GM18526 (cell line): ENCODE measurements at regions not wholly inside any gene's neighbourhood (a gene's known extent, or its start where the extent isn't known, plus 50 kb on each side); places are given as distances from the start of the nearest gene placed in this dataset.

Source experiments
- POLR2A ChIP-seq: IDR thresholded peaks from 3 replicates; pipeline ENCODE4 v1.6.1; 2011; ENCODE audit not compliant: insufficient read length; ENCODE audit errors: extremely low read depth

DNA sequence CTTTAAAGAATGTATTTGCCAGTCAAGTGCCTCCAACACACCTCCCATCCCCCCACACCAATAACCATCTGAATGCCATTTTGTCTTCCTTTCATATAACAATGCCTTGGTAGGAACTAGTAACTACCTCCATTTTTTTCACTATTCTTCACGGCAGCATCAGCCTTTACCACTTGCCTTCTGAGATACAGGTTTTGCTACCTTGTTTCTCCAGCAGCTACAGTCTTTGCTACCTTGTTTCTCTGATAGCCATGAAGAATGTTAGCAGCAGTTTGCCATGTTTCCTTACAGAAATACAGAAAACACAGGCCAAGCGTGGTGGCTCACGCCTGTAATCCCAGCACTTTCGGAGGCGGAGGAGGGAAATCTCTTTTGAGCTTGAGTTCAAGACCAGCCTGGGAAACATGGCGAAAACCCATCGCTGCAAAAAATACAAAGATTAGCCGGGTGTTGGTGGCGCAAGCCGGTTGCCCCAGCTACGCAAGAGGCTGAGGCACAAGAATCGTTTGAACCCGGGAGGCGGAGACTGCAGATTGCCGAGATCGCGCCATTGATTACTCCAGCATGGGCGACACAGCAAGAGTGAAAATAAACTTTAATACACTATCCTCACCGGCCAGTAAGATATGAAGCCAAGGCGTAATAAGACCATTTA lies 100.9 kb downstream of the HFE start:
- TF ChIP-seq POLR2A: no peak

DNA sequence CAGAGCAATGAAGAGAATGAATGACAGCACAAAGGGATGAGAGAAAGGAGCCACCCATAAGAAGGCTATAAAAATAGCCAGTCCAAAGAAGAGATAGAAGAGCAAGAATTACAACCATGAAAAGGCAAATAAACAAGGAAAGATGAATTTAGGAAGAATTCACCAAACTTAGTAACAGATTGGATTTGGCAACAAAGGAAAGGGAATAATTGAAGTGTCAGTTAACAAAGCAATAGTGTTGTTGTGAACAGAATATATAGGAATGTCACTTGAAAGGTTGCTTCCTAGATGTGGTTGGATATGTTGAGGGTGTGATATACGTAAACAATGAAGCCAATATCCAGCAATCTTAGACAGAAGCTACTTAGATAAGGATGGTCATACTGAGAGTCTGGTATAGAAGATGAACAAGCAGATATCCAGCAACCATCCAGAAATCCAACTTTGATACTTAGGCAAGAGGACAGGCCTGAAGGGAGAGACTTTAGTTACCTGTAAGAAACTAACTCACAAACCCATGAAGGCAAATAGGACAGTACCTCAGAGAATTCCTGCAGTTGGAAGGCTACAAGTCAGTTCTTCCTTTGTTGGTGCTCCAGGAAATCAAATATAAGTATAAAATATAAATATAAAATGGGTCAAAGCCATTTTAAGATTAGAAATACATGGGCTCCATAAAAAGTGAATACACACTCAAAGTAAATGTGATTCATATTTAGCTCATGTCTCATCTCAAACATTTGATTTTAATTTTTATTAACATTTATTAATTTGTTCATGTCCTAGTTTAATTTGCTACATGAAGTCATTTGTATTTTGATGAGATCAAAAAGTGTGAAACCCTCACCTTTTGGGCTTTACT lies 106.5 kb downstream of the HFE start:
- no peak for TF ChIP-seq POLR2A

DNA sequence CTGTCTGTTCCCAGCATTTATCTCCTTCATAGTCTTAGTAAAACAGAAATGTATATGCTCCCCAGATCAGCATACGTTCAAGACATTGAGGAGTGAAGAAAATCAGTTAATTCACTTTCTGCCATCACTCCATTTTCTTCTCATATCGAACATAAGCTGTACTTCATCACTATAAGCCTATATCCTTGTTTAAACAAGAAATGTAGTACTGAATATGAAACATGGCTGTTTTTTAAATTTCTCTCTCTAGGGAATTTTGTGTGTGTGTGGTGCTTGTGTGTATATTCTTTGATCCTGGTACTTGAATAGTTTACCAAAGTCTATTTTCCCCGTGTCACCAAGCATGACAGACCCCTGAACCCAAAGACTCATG lies 107.1 kb downstream of the HFE start:
- no peak for TF ChIP-seq POLR2A

DNA sequence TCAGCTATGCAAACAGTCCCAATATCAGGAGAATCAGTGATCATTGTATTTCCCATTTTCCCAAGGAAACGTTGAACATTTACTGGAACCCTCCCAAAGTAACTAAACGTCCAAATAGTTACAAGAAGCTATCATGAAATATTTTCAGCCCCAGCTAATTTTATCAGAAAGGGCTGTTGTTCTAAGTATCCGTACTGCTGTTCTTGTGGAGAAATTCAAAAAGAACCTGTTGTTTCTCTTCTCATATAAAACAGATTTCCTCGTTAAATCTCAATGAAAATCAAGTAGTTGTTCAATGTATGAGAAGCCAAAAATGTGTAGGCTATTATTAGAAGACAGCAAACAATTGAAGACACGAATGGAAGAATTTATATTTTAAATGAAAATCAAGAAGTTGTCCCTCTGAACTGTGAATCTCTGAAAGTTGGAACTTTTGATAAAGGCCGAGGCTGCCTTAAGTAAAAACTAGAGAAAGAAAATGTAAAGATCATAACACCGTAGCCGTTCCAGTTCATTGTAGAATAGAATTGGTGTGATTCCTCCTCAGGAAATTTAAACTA lies 107.7 kb downstream of the HFE start:
- TF ChIP-seq POLR2A: no peak

DNA sequence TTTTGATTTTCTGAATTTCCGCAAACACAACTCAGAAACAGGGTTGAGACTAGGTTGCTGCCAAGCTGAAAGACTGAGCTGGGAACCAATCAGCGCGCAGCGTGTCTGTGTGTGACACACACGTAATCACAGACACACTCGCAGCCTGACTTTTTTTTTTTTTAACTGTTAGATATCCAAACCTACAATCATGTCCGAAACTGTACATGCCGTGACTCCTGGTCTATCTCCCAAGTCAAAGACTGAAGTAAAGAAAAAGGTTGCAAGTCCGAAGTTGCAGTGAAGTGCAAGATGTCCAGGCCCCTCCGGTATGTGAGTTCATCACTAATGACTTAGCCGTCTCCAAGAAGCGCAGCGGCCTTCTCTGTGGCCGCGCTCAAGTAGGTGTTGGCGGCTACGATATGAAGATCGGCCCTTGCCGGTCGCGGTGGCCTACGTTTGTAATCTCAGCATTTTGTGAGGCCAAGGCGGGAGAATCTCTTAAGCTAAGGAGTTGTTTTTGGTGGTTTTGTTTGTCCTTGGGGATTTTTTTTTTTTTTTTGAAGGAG lies 108.2 kb downstream of the HFE start:
- peak; percentile 55 for TF ChIP-seq POLR2A

DNA sequence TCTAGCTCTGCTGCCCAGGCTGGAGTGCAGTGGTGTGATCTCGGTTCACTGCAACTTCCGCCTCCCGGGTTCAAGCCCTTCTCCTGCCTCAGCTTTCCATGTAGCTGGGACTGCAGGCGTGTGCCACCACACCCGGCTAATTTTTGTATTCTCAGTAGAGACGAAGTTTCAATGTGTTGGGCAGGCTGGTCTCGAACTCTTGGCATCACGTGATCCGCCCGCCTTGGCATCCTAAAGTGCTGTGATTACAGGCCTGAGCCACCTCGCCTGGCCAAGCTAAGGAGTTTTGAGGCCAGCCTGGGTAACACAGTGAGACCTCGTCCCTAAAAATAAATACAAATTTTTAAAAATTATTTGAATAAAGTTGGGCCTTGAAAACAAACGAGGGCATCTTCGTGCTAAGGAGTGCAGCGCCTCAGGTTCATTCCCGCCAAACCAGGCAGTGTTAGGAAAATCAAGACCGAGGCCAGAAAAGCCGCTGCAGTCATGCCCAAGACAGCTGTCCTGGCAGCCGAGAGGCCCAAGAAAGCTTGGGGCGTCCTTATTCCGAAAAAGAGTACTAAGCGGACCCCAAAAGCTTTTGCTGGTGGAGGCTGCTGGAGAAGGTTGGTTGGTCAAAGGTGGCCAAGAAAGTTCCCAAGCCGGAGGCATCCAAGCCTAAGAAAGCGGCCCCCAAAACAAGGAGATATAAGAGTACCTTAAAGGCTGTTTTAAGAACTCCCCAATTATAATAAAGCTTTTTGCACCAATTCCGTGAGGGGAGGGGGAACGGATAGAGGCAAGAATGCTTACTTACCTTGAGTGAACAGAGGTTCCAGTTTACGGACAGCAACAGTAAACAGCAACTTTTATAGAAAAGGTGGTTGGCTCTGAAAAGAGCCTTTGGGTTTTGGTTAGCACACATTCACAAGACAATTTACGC lies 109.0 kb downstream of the HFE start:
- TF ChIP-seq POLR2A: no peak

DNA sequence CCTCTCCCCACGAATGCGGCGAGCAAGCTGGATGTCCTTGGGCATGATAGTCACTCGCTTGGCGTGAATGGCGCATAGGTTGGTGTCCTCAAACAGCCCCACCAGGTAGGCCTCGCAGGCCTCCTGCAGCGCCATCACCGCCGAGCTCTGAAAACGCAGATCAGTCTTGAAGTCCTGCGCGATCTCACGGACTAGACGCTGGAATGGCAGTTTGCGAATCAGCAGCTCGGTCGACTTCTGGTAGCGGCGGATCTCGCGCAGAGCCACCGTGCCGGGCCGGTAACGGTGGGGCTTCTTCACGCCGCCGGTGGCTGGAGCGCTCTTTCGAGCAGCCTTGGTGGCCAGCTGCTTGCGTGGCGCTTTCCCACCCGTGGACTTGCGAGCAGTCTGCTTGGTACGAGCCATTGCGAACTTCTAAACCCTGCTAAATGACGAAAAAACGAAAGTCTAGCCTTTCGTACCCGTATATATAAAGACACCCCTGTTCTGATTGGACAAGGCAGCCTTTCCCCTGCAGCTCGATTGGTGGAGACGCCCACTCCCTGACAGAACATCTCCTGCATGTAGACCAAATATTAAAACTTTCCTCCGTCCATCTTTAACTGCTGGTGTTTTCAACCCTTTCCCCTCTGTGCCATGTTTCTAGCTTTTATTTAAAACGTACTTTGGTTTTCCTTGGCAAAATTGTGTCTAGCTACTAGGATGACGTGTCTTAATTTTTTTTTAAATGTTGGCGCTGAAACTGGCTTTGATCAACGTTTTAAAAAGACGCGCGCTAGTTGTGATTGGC lies 109.8 kb downstream of the HFE start:
- peak; percentile 100 for TF ChIP-seq POLR2A

DNA sequence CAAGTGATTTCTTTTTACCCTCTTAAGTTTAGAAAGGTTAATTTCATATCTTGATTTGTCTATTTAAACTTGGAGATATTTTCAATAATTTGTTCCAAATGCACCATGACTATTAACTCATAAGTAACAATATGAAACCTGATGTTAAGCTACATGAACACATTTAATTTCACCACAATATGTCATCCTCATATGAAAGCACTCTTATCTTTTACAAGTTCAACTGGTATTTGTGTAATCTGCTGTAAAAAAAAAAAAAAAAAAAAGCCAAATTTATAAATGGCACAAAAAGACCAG lies 110.4 kb downstream of the HFE start:
- TF ChIP-seq POLR2A: no peak

DNA sequence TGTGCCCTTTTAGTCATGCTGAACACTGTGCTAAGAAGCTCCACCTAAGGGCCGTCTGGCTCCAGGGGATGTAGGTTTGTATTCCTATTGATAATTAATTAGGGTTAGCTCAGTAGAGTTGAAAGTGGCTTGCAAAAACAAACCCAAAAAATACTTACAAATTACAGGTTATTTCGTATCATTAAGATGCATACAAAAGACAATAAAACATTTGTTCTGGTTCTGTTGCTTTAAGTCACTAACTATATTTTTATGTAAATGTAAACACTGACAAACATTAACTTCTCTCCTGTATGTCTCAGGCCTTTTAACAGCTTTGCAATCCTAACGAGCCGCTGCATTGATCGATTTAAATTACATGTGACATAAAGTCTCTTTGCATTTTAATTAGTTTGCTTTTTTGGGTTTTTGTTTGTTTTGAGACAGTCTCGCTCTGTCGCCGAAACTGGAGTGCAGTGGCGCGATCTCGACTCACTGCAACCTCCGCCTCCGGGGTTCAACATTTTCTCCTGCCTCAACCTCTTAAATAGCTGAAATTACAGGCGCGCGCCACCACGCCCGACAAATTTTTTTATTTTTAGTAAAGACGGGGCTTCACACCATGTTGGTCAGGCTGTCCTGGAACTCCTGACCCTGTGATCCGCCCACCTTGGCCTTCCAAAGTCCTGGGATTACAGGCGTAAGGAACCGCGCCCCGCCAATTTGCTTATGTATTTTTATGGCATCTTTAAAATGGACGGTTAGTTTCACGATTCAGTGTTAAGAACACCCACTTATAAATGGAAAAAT lies 110.9 kb downstream of the HFE start:
- peak; percentile 66 for TF ChIP-seq POLR2A

DNA sequence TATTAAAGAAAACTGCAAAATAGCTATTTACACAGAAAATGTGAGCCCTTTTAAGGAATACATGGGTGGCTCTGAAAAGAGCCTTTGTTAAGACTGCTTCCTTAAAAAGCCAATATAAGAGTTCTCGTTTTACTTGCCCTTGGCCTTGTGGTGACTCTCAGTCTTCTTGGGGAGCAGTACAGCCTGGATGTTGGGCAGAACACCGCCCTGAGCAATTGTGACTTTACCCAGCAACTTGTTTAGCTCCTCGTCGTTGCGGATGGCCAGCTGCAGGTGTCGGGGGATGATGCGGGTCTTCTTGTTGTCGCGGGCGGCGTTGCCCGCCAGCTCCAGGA lies 111.5 kb downstream of the HFE start:
- no peak for TF ChIP-seq POLR2A

DNA sequence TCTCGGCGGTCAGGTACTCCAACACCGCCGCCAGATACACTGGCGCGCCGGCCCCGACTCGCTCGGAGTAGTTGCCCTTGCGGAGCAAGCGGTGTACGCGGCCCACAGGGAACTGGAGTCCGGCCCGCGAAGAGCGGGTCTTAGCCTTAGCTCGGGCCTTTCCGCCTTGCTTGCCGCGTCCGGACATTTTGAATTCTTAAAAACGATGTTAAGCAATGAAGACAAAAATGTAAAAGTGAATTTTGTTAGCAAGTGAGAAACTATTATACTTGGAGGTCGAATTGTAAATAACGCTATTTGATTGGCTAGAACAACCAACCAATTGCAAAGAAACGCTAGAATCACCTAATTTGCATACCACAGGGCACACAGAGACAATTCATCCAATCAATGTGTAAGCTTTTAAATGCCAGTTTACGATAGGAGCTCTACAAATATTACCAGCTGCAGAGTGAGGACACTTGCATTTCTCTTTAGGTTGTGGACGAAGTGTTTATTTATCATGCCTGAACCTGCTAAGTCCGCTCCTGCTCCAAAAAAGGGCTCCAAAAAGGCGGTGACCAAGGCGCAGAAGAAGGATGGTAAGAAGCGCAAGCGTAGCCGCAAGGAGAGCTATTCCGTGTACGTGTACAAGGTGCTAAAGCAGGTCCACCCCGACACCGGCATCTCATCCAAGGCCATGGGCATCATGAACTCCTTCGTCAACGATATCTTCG lies 112.0 kb downstream of the HFE start:
- peak; percentile 90 for TF ChIP-seq POLR2A

DNA sequence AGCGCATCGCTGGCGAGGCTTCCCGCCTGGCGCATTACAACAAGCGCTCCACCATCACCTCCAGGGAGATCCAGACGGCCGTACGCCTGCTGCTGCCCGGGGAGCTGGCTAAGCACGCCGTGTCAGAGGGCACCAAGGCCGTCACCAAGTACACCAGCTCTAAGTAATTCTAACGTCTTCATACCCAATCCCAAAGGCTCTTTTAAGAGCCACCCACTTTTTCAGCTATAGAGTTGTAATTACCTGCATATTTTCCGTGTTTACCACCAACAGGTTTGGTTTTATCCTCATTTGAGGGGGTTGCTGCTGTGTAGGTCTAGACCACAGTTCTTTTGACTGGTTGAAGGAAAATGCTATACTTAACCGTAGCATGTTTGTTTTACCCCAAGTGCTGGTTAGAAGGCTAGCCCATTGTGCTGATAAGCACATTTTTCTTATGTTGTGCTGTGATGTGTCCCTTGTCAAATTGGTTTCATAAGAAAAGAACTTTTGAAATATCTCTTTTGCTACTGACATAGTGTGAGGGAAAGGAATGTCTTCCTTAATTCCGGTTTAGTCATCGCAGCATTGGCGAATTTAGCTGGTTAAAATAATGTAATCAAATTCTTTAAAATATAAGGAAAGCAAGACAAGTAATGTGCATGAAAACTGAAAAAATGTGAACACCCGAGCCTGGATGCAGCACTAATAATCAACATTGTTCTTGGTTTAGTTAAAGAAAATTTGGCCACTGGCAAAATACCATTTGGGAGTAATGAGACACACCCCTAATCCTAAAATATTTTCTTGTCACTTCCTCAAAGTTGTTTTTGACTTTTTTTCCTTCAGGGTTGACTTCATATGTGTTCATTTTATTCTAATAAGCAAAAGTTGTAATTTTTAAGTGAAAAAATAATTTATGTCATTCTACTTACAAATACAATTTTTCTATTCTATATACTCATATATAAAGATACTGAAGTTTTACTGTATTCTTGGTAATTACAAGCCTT lies 112.8 kb downstream of the HFE start:
- TF ChIP-seq POLR2A: peak; percentile 93
